KOPT-K1 (cell line): ENCODE measurements at regions not wholly inside any gene's neighbourhood (a gene's known extent, or its start where the extent isn't known, plus 50 kb on each side); places are given as distances from the start of the nearest gene placed in this dataset.

Experiments
- H3K27ac ChIP-seq: fragments of 200-600 bp; sonication (generic); 2 replicates; pipeline ENCODE4 v1.5.1; 2016; ENCODE audit warnings: antibody characterized with exemption, mild to moderate bottlenecking, low read depth, low read length; ENCODE audit not compliant: poor library complexity, severe bottlenecking
- H3K36me3 ChIP-seq: fragments of 200-600 bp; sonication (generic); 2 replicates; pipeline ENCODE4 v1.5.1; 2017; ENCODE audit warnings: antibody characterized with exemption, mild to moderate bottlenecking, low read length, moderate library complexity; ENCODE audit not compliant: insufficient read depth
- H3K9me3 ChIP-seq: fragments of 200-600 bp; sonication (generic); 2 replicates; pipeline ENCODE4 v1.5.1; 2017; ENCODE audit warnings: antibody characterized with exemption, low read length, mild to moderate bottlenecking; ENCODE audit not compliant: insufficient read depth, poor library complexity, severe bottlenecking

GRCh38 chr13:74646091-74646490, 511.9 kb upstream of the KLF12 start:
- H3K9me3 ChIP-seq, result no peaks in the 10 kb centered on the region
- no peaks in the 10 kb centered on the region for H3K36me3 ChIP-seq
- H3K27ac ChIP-seq, result no peak overlapping the region

GRCh38 chr13:74645586-74645985, 511.4 kb upstream of the KLF12 start:
- Histone ChIP-seq H3K27ac (no peak overlapping the region), H3K36me3 (no peaks in the 10 kb centered on the region), H3K9me3 (no peaks in the 10 kb centered on the region)

GRCh38 chr13:74644229-74644628, 510.0 kb upstream of the KLF12 start:
- no peaks in the 10 kb centered on the region for H3K9me3 ChIP-seq
- H3K36me3 ChIP-seq, result no peaks in the 10 kb centered on the region
- H3K27ac ChIP-seq, result no peak overlapping the region

- no peaks in the 10 kb centered on the region for H3K9me3 ChIP-seq
- H3K27ac ChIP-seq, result no peak overlapping the region
- no peaks in the 10 kb centered on the region for H3K36me3 ChIP-seq
Measured at GRCh38 chr13:74641586-74641985, 507.4 kb upstream of the KLF12 start.

- no peak overlapping the region for H3K27ac ChIP-seq
- H3K9me3 ChIP-seq, result no peaks in the 10 kb centered on the region
Measured at GRCh38 chr13:74633734-74634133, 499.5 kb upstream of the KLF12 start.

GRCh38 chr13:74629985-74630384, 495.8 kb upstream of the KLF12 start:
- H3K27ac ChIP-seq, result no peak overlapping the region
- H3K36me3 ChIP-seq, result no peaks in the 10 kb centered on the region
- no peaks in the 10 kb centered on the region for H3K9me3 ChIP-seq

More at GRCh38 chr13:74633734-74634133, 499.5 kb upstream of the KLF12 start:
- H3K36me3 ChIP-seq, result no peaks in the 10 kb centered on the region

- Histone ChIP-seq H3K27ac (no peak overlapping the region), H3K9me3 (no peaks in the 10 kb centered on the region)
Measured at GRCh38 chr13:74625541-74625940, 491.3 kb upstream of the KLF12 start.

GRCh38 chr13:74623761-74624160, 489.6 kb upstream of the KLF12 start:
- H3K36me3 ChIP-seq, result no peaks in the 10 kb centered on the region
- H3K9me3 ChIP-seq, result no peaks in the 10 kb centered on the region
- H3K27ac ChIP-seq, result no peak overlapping the region

More at GRCh38 chr13:74625541-74625940, 491.3 kb upstream of the KLF12 start:
- no peaks in the 10 kb centered on the region for H3K36me3 ChIP-seq

GRCh38 chr13:74622284-74622683, 488.1 kb upstream of the KLF12 start:
- Histone ChIP-seq H3K9me3 (no peaks in the 10 kb centered on the region), H3K36me3 (no peaks in the 10 kb centered on the region), H3K27ac (no peak overlapping the region)

- H3K9me3 ChIP-seq, result no peaks in the 10 kb centered on the region
- H3K36me3 ChIP-seq, result no peaks in the 10 kb centered on the region
- H3K27ac ChIP-seq, result no peak overlapping the region
Measured at GRCh38 chr13:74620711-74621110, 486.5 kb upstream of the KLF12 start.

GRCh38 chr13:74620308-74620707, 486.1 kb upstream of the KLF12 start:
- H3K27ac ChIP-seq, result no peak overlapping the region
- no peaks in the 10 kb centered on the region for H3K9me3 ChIP-seq
- H3K36me3 ChIP-seq, result no peaks in the 10 kb centered on the region

GRCh38 chr13:74597526-74597925, 463.3 kb upstream of the KLF12 start:
- no peaks in the 10 kb centered on the region for H3K9me3 ChIP-seq
- no peaks in the 10 kb centered on the region for H3K36me3 ChIP-seq
- H3K27ac ChIP-seq, result no peak overlapping the region

GRCh38 chr13:74596691-74597090, 462.5 kb upstream of the KLF12 start:
- no peaks in the 10 kb centered on the region for H3K36me3 ChIP-seq
- H3K27ac ChIP-seq, result no peak overlapping the region
- H3K9me3 ChIP-seq, result no peaks in the 10 kb centered on the region

GRCh38 chr13:74593688-74594087, 459.5 kb upstream of the KLF12 start:
- Histone ChIP-seq H3K27ac (no peak overlapping the region), H3K9me3 (no peaks in the 10 kb centered on the region), H3K36me3 (no peaks in the 10 kb centered on the region)

- H3K27ac ChIP-seq, result no peak overlapping the region
- no peaks in the 10 kb centered on the region for H3K9me3 ChIP-seq
- no peaks in the 10 kb centered on the region for H3K36me3 ChIP-seq
Measured at GRCh38 chr13:74586847-74587246, 452.6 kb upstream of the KLF12 start.

GRCh38 chr13:74576420-74576819, 442.2 kb upstream of the KLF12 start:
- Histone ChIP-seq H3K27ac (no peak overlapping the region), H3K36me3 (no peaks in the 10 kb centered on the region)

GRCh38 chr13:74575729-74576125, 441.5 kb upstream of the KLF12 start:
- Histone ChIP-seq H3K27ac (no peak overlapping the region), H3K36me3 (no peaks in the 10 kb centered on the region), H3K9me3 (no peaks in the 10 kb centered on the region)

More at GRCh38 chr13:74576420-74576819, 442.2 kb upstream of the KLF12 start:
- no peaks in the 10 kb centered on the region for H3K9me3 ChIP-seq
